ENCODE measurements at regions not wholly inside any gene's neighbourhood (a gene's known extent, or its start where the extent isn't known, plus 50 kb on each side); places are given as distances from the start of the nearest gene placed in this dataset.
"Not testable (repeated sequence)": the region's sequence is repeated elsewhere in the genome, so short reads cannot be mapped to it uniquely, and the experiment has no call there.

DNA sequence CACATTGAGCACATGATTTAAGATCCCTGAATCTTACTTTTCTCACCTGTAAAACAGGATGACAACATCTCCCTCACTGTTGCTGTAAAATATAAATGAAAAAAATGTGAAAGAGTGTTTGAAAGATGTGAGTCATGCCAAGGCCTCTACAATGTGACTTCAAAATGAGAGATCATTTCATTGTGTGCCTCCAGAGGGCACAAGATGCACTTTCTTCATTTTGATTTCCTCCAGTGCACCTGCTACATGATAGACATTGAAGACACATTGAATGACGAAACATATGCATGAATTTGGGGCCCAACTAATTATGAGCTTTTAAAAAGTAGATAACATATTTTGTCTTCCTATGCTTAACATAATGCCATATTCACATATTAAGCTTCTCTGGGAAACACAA is 170.3 kb downstream of the MOBP start:
- no peaks in the 10 kb centered on the region for H3K27me3 ChIP-seq

DNA sequence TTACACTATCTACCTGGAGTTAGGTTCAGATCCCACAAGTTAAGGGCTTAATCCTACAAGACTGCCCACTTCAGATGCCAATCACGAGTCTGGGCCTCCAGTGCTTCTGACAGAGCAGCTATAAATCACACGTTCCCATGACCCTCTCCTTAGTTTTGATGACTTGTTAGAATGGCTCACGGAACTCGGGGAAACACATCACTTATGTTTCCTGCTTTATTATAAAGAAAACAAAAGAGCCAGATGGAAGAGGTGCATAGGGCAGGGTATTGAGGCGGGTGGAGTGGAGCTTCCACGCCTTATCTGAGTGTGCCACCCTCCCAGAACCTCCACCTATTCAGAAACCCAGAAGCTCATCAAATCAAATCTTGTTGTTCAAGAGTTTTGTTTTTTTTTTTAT is 170.8 kb downstream of the MOBP start:
- no peak for DNase-seq (ENCODE audit: extremely low spot score in 2 of 2)
- intact Hi-C loops (cut with DNase I) = no loop called here
- no peaks in the 10 kb centered on the region for H3K36me3 ChIP-seq

More for the DNA sequence above, 170.3 kb downstream of the MOBP start:
- no peak for DNase-seq (ENCODE audit: extremely low spot score in 2 of 2)
- no peaks in the 10 kb centered on the region for H3K36me3 ChIP-seq
- no peak overlapping the region for H3K4me3 ChIP-seq
- TF ChIP-seq POLR2A (IDR thresholded peaks at IDR 0.05) = no peak
- no peak for TF ChIP-seq POLR2AphosphoS5 (IDR thresholded peaks at IDR 0.05; ENCODE audit: insufficient read depth in 1 of 2, low read depth in 1 of 2)
- TF ChIP-seq, protein P1, sequence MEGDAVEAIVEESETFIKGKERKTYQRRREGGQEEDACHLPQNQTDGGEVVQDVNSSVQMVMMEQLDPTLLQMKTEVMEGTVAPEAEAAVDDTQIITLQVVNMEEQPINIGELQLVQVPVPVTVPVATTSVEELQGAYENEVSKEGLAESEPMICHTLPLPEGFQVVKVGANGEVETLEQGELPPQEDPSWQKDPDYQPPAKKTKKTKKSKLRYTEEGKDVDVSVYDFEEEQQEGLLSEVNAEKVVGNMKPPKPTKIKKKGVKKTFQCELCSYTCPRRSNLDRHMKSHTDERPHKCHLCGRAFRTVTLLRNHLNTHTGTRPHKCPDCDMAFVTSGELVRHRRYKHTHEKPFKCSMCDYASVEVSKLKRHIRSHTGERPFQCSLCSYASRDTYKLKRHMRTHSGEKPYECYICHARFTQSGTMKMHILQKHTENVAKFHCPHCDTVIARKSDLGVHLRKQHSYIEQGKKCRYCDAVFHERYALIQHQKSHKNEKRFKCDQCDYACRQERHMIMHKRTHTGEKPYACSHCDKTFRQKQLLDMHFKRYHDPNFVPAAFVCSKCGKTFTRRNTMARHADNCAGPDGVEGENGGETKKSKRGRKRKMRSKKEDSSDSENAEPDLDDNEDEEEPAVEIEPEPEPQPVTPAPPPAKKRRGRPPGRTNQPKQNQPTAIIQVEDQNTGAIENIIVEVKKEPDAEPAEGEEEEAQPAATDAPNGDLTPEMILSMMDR (IDR thresholded peaks at IDR 0.05) = no peak
- H3K9me3 ChIP-seq = no peaks in the 10 kb centered on the region
- intact Hi-C loops (cut with DNase I) = no loop called here
- H3K4me1 ChIP-seq = no peaks in the 10 kb centered on the region
- H3K27ac ChIP-seq = no peak overlapping the region

DNA sequence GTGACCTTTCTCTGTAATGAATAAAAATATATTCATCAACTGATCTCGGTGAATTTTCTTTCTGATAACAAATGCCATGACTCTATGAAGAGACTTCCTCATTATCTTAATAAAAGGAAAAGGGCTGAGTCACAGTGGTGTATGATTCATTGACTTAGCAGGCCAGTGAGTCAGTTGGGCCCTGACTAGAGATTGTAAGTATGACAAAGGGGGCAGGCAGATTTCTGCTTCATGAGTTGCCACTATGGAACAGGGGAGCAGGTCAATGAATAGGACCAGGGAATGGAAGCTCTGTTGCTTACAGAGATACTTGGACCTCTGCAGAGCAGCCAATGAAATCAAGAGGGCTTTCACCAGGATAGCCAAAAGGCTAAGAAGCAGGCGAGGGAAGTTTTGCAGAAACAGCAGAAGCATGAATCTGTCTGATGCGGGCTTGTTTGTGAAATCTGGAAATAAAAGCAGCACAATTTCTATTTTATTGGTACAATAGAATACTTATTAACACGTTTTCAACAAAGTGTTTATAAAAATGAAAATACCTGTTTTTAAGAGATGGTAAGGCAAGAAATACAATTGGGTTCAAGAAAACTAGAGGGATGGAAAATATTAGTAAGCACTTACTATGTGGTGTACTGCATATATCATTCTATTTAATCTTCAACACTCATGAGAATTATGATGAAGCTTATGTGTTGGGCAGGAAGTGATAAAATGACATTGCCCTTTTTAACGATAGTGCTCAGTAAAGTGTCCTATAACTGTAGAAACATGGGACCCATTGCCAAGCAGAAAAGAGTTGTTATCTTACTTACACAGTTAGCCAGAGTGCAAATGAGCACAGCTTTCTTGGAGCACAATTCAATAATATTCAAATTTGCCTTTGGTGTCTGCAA is 169.8 kb upstream of the MYRIP start:
- intact Hi-C loops (cut with DNase I) = no loop called here
- no peak for DNase-seq (ENCODE audit: extremely low spot score in 2 of 2)
- Histone ChIP-seq H3K4me3 (no peak overlapping the region), H3K4me1 (no peaks in the 10 kb centered on the region), H3K27ac (no peak overlapping the region), H3K27me3 (no peaks in the 10 kb centered on the region), H3K36me3 (no peaks in the 10 kb centered on the region), H3K9me3 (no peaks in the 10 kb centered on the region)
- TF ChIP-seq POLR2A (IDR thresholded peaks at IDR 0.05) = no peak
- no peak for TF ChIP-seq POLR2AphosphoS5 (IDR thresholded peaks at IDR 0.05; ENCODE audit: insufficient read depth in 1 of 2, low read depth in 1 of 2)
- TF ChIP-seq, protein P1 (IDR thresholded peaks at IDR 0.05) = no peak

More for the DNA sequence above, 170.8 kb downstream of the MOBP start:
- Histone ChIP-seq H3K4me3 (no peak overlapping the region), H3K27ac (no peak overlapping the region), H3K27me3 (no peaks in the 10 kb centered on the region), H3K4me1 (no peaks in the 10 kb centered on the region), H3K9me3 (no peaks in the 10 kb centered on the region)
- TF ChIP-seq POLR2A (IDR thresholded peaks at IDR 0.05) (no peak), POLR2AphosphoS5 (IDR thresholded peaks at IDR 0.05; ENCODE audit: insufficient read depth in 1 of 2, low read depth in 1 of 2) (no peak)
- TF ChIP-seq, protein P1 (IDR thresholded peaks at IDR 0.05) = no peak

DNA sequence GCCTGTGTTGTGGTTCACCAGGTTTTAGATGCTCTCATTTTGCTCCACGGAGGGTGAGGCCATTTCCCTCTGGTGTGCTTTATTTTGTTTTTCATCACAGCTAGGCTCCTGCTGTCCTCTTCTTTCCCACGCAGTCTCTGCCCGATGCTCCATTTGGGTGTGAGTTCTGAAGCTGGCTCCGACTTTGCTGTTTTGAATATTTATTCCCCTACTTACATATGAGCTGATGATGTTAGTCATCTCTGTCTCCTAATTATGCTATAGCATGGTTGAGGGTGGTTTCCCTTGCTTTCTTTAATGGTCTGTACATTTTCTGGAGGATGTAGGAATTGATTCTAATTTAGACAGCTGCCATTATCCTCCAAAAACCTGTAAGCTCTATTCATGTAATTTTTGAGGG is 168.1 kb upstream of the MYRIP start:
- no peaks in the 10 kb centered on the region for H3K36me3 ChIP-seq
- H3K27me3 ChIP-seq = no peaks in the 10 kb centered on the region
- H3K4me3 ChIP-seq = no peak overlapping the region
- DNase-seq (ENCODE audit: extremely low spot score in 2 of 2) = no peak
- intact Hi-C loops (cut with DNase I) = no loop called here
- TF ChIP-seq POLR2AphosphoS5 (IDR thresholded peaks at IDR 0.05; ENCODE audit: insufficient read depth in 1 of 2, low read depth in 1 of 2) = no peak
- TF ChIP-seq POLR2A (IDR thresholded peaks at IDR 0.05) = no peak
- TF ChIP-seq, protein P1 (IDR thresholded peaks at IDR 0.05) = no peak
- no peak overlapping the region for H3K27ac ChIP-seq
- H3K9me3 ChIP-seq = no peaks in the 10 kb centered on the region
- no peaks in the 10 kb centered on the region for H3K4me1 ChIP-seq

DNA sequence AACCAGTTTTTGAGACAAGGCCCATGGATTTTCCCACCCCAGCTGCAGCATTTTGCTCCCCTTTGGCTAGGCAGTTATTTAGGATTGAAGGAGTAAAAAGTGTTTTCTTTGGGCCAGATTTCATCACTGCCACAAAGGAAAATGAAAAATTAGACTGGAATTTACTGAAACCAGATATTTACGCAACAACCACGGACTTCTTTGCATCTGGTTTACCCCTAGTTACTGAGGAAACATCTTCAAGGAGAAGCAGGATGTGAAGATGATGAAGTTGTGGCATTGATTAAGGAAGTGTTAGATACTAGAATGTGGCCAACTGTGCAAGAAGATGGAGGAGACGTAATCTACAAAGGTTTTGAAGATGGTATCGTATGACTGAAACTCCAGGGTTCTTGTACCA is 165.2 kb upstream of the MYRIP start:
- H3K4me3 ChIP-seq = no peak overlapping the region
- no peaks in the 10 kb centered on the region for H3K9me3 ChIP-seq
- intact Hi-C loops (cut with DNase I) = no loop called here
- no peak overlapping the region for H3K27ac ChIP-seq
- DNase-seq (ENCODE audit: extremely low spot score in 2 of 2) = no peak
- H3K27me3 ChIP-seq = no peaks in the 10 kb centered on the region
- TF ChIP-seq, protein P1 (IDR thresholded peaks at IDR 0.05) = no peak
- TF ChIP-seq POLR2AphosphoS5 (IDR thresholded peaks at IDR 0.05; ENCODE audit: insufficient read depth in 1 of 2, low read depth in 1 of 2) (no peak), POLR2A (IDR thresholded peaks at IDR 0.05) (no peak)
- no peaks in the 10 kb centered on the region for H3K4me1 ChIP-seq
- H3K36me3 ChIP-seq = no peaks in the 10 kb centered on the region

DNA sequence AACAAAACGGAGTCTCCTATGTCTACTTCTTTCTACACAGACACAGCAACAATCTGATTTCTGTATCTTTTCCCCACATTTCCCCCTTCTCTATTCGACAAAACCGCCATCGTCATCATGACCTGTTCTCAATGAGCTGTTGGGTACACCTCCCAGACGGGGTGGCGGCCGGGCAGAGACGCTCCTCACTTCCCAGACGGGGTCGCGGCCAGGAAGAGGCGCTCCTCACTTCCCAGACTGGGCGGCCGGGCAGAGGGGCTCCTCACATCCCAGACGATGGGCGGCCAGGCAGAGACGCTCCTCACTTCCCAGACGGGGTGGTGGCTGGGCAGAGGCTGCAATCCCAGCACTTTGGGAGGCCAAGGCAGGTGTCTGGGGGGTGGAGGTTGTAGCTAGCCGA is 158.2 kb upstream of the MYRIP start:
- H3K27ac ChIP-seq; DNase-seq (ENCODE audit: extremely low spot score in 2 of 2); H3K4me1 ChIP-seq; H3K4me3 ChIP-seq; H3K27me3 ChIP-seq; intact Hi-C loops (cut with DNase I); H3K36me3 ChIP-seq; H3K9me3 ChIP-seq: not testable (repeated sequence)

Measured in vagina (tissue), 2 donors.